Ectodermal cell (in vitro differentiated cells): ENCODE measurements at regions not wholly inside any gene's neighbourhood (a gene's known extent, or its start where the extent isn't known, plus 50 kb on each side); places are given as distances from the start of the nearest gene placed in this dataset.

Experiments
- H3K27ac ChIP-seq: 2 replicates; pipeline ENCODE4 v1.7.0; 2013; ENCODE audit warnings: mild to moderate bottlenecking, low read depth, low read length; ENCODE audit not compliant: insufficient read depth, poor library complexity, severe bottlenecking
- H3K27me3 ChIP-seq: 2 replicates; pipeline ENCODE4 v1.7.0; 2013; ENCODE audit warnings: mild to moderate bottlenecking, low read length; ENCODE audit not compliant: insufficient read depth, control insufficient read depth, poor library complexity, severe bottlenecking
- H3K36me3 ChIP-seq: one replicate; pipeline ENCODE4 v1.7.0; 2013; ENCODE audit warnings: low read length; ENCODE audit not compliant: control insufficient read depth, insufficient read depth
- H3K4me1 ChIP-seq: one replicate; pipeline ENCODE4 v1.7.0; 2013; ENCODE audit warnings: low read length; ENCODE audit not compliant: control insufficient read depth, insufficient read depth
- H3K4me3 ChIP-seq: 2 replicates; pipeline ENCODE4 v1.7.0; 2013; ENCODE audit warnings: low read depth, low read length, control low read depth; ENCODE audit not compliant: insufficient read depth
- H3K9me3 ChIP-seq: 2 replicates; pipeline ENCODE4 v1.7.0; 2013; ENCODE audit warnings: mild to moderate bottlenecking, low read length, moderate library complexity; ENCODE audit not compliant: control insufficient read depth
- WGBS, 2 experiments: methylation state at CpG; one replicate each; pipeline ENCODE4 v1.1.7; 2013; ENCODE audit warnings: missing lambda C conversion rate in 2 of 2; 5-methylcytosine and 5-hydroxymethylcytosine counted together

GRCh38 chr22:47586946-47587345 lies 824.5 kb downstream of the TBC1D22A start:
- H3K36me3 ChIP-seq, result no peaks in the 10 kb centered on the region
- H3K4me3 ChIP-seq, result no peak overlapping the region
- no peak overlapping the region for H3K27ac ChIP-seq
- H3K9me3 ChIP-seq, result peaks cover 2% of the 10 kb centered on the region
- WGBS, 2 experiments, result 66% methylated on average over 6 of the region's 6 CpGs
- H3K4me1 ChIP-seq, result no peaks in the 10 kb centered on the region
- no peaks in the 10 kb centered on the region for H3K27me3 ChIP-seq

GRCh38 chr22:47586038-47586437 lies 823.6 kb downstream of the TBC1D22A start:
- Histone ChIP-seq H3K27ac (no peak overlapping the region), H3K27me3 (no peaks in the 10 kb centered on the region), H3K36me3 (no peaks in the 10 kb centered on the region), H3K4me3 (no peak overlapping the region), H3K4me1 (no peaks in the 10 kb centered on the region), H3K9me3 (peaks cover 2% of the 10 kb centered on the region)
- whole genome bisulfite sequencing, 2 experiments, result 90 to 92% methylated on average over 3 of the region's 3 CpGs

DNA sequence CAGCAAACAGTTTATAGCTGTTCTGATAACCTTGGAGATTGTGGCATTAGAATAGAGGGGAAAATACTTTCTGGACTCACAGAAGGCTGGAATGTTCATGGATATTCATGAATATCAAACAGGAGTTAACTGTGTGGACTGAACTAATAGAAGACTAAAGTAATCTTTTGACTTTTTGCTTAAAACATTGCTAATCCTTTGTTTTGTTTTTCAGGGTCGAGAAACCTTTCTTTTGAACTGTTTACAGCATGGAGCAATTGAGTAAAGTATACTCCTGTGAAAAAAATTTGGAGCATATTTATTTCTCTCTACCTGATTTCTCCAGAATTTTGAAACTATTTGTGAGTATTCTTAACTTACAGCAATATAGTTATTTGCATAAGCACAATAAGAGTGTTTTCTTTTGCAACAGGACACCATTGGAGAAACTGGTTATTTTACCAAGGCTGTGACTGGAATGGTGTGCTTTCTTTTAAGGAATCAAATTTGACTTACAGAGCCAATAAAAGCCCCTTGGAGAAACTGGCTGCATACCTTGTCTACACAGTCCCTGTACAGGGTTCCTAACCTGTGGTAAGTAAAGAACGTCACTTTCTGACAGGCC lies 821.6 kb downstream of the TBC1D22A start:
- 56 to 61% methylated on average over 2 of the region's 2 CpGs for WGBS, 2 experiments
- Histone ChIP-seq H3K36me3 (no peaks in the 10 kb centered on the region), H3K4me1 (no peaks in the 10 kb centered on the region), H3K27me3 (no peaks in the 10 kb centered on the region), H3K27ac (no peak overlapping the region), H3K4me3 (no peak overlapping the region), H3K9me3 (peaks cover 6% of the 10 kb centered on the region)

GRCh38 chr22:47582067-47582466 lies 819.6 kb downstream of the TBC1D22A start:
- no peaks in the 10 kb centered on the region for H3K4me1 ChIP-seq
- no peak overlapping the region for H3K27ac ChIP-seq
- no peak overlapping the region for H3K4me3 ChIP-seq
- H3K9me3 ChIP-seq, result peaks cover 6% of the 10 kb centered on the region
- WGBS, 2 experiments, result no CpG with 5 or more reads among the region's 1 CpG
- no peaks in the 10 kb centered on the region for H3K36me3 ChIP-seq
- no peaks in the 10 kb centered on the region for H3K27me3 ChIP-seq

DNA sequence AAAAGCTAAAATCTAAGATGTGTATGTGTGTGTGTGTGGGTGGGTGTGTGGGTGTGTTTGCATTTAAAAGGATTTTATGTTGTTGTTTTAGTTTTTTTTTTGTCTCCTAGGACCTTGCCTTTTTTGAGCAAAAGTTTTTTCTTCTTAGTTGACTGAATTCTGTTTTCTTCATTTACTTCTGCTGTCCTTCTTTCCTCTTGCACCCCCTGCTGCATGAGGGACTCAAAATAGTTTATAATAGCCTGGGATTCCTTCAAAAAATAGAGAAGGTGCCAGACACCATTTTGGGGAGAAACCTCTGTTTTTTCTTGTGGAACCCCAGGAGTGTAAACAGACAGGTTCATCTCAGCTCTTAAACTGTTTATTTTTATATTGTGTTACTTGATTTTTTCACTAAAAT lies 817.7 kb downstream of the TBC1D22A start:
- H3K4me3 ChIP-seq, result no peak overlapping the region
- H3K9me3 ChIP-seq, result peaks cover 6% of the 10 kb centered on the region
- H3K36me3 ChIP-seq, result no peaks in the 10 kb centered on the region
- no peaks in the 10 kb centered on the region for H3K27me3 ChIP-seq
- H3K27ac ChIP-seq, result no peak overlapping the region
- no peaks in the 10 kb centered on the region for H3K4me1 ChIP-seq

DNA sequence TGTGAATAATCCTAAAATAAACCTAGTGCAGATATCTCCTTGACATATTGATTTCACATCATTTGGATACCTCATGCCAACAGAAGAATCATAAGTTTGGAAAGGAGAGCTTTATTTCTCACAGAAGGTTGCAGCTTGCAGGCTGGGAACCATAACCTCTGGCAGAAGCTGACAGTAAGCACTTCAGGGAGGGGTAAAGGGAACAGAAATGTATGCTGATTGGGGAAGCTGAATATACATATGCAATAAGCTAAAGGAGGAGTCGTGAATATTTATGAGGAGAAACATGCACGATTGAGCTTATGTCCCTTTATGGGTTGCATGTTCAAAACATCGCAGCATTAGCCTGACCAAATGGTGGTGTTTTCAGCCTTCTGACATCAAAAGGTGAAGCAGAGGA lies 814.5 kb downstream of the TBC1D22A start:
- Histone ChIP-seq H3K9me3 (peaks cover 9% of the 10 kb centered on the region), H3K27ac (no peak overlapping the region), H3K36me3 (no peaks in the 10 kb centered on the region), H3K4me3 (no peak overlapping the region), H3K4me1 (no peaks in the 10 kb centered on the region), H3K27me3 (no peaks in the 10 kb centered on the region)
- WGBS, 2 experiments, result 81 to 85% methylated on average over 3 of the region's 3 CpGs

- Histone ChIP-seq H3K36me3 (no peaks in the 10 kb centered on the region), H3K27me3 (no peaks in the 10 kb centered on the region), H3K27ac (no peak overlapping the region), H3K9me3 (peaks cover 9% of the 10 kb centered on the region), H3K4me1 (no peaks in the 10 kb centered on the region), H3K4me3 (no peak overlapping the region)
- WGBS, 2 experiments, result 80 to 83% methylated on average over 11 of the region's 11 CpGs
Measured at GRCh38 chr22:47575291-47575690, 812.8 kb downstream of the TBC1D22A start.

GRCh38 chr22:47574556-47574955 lies 812.1 kb downstream of the TBC1D22A start:
- no peaks in the 10 kb centered on the region for H3K36me3 ChIP-seq
- H3K9me3 ChIP-seq, result peaks cover 9% of the 10 kb centered on the region
- H3K27me3 ChIP-seq, result no peaks in the 10 kb centered on the region
- no peak overlapping the region for H3K27ac ChIP-seq
- H3K4me1 ChIP-seq, result no peaks in the 10 kb centered on the region
- whole genome bisulfite sequencing, 2 experiments, result 81 to 87% methylated on average over 4 of the region's 4 CpGs
- H3K4me3 ChIP-seq, result no peak overlapping the region

DNA sequence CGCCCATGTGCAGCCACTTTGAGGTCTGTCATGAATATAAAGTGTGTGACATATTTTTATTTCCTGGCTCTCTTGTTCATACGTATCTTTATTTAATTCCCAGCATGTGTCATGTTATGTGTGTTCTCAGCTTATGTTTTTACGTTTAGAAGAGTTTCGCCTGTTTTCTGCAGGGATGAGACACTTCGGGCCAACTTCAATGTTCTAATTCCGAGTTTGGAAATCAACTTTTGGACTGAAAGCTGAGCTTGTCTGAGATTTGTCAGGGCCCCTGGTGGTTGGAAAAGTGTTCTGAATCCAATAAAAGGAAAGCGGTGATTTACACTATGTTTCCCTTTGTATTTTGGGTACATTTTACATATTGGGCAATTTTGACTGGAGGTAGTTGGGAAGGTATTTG lies 810.7 kb downstream of the TBC1D22A start:
- Histone ChIP-seq H3K4me1 (no peaks in the 10 kb centered on the region), H3K4me3 (no peak overlapping the region), H3K27ac (no peak overlapping the region), H3K27me3 (no peaks in the 10 kb centered on the region), H3K9me3 (peaks cover 4% of the 10 kb centered on the region), H3K36me3 (no peaks in the 10 kb centered on the region)
- WGBS, 2 experiments, result 89 to 90% methylated on average over 6 to 7 of the region's 7 CpGs

DNA sequence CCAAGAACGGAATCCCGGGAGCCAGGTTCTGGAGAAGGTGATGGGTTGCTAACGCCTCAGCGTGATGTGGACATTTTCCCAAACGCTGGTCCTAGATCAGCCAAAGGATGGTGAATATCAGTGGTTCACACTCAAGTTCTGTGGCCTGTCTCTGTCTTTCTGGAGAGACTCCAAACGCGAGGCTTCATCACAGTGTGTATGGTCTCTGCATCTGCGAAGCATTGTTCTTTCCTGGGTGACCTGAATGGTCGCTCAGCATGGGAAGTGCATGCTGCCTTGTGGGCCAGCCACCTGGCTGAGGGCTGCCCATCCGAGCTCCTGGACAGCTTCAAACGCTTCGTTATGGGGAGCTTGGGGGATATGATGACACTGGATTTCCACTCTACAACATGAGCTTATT lies 810.0 kb downstream of the TBC1D22A start:
- Histone ChIP-seq H3K4me1 (no peaks in the 10 kb centered on the region), H3K36me3 (no peaks in the 10 kb centered on the region), H3K9me3 (peaks cover 4% of the 10 kb centered on the region), H3K4me3 (no peak overlapping the region), H3K27me3 (no peaks in the 10 kb centered on the region), H3K27ac (no peak overlapping the region)
- WGBS, 2 experiments, result 77% methylated on average over 12 of the region's 12 CpGs

DNA sequence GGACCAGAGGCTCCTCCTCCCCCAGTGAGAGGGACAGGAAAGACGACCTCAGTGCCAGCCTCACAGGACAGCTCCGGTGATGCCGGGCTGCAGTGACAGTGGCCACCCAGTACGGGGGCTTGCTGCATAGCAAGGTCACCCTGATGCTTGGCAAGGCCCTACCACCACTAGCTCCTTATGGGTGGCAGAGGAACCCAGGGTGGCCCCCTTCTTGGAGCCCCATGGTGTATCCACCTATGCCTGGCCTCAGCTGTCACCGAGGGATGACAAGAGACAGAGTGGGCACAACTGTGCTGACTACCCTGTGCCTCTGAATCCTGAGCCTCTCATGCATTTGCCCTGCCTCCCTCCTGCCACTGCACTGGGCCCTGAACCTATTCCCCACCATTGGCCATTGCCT lies 809.2 kb downstream of the TBC1D22A start:
- no peaks in the 10 kb centered on the region for H3K4me1 ChIP-seq
- H3K27me3 ChIP-seq, result no peaks in the 10 kb centered on the region
- peaks cover 4% of the 10 kb centered on the region for H3K9me3 ChIP-seq
- H3K27ac ChIP-seq, result no peak overlapping the region
- H3K4me3 ChIP-seq, result no peak overlapping the region
- WGBS, 2 experiments, result 81% methylated on average over 5 of the region's 5 CpGs
- H3K36me3 ChIP-seq, result no peaks in the 10 kb centered on the region
